HG03442 (cell line): ENCODE measurements at regions not wholly inside any gene's neighbourhood (a gene's known extent, or its start where the extent isn't known, plus 50 kb on each side); places are given as distances from the start of the nearest gene placed in this dataset.

Experiments
- ATAC-seq: cut with Tn5 transposase; IDR thresholded peaks from one replicate; pipeline ENCODE4 v1.9.1; 2021; ENCODE audit warnings: mild to moderate bottlenecking, moderate library complexity; ENCODE audit not compliant: unreplicated experiment

GRCh38 chr2:145091967-145092366 is 572.0 kb upstream of the ZEB2 start:
- no peak for ATAC-seq

DNA sequence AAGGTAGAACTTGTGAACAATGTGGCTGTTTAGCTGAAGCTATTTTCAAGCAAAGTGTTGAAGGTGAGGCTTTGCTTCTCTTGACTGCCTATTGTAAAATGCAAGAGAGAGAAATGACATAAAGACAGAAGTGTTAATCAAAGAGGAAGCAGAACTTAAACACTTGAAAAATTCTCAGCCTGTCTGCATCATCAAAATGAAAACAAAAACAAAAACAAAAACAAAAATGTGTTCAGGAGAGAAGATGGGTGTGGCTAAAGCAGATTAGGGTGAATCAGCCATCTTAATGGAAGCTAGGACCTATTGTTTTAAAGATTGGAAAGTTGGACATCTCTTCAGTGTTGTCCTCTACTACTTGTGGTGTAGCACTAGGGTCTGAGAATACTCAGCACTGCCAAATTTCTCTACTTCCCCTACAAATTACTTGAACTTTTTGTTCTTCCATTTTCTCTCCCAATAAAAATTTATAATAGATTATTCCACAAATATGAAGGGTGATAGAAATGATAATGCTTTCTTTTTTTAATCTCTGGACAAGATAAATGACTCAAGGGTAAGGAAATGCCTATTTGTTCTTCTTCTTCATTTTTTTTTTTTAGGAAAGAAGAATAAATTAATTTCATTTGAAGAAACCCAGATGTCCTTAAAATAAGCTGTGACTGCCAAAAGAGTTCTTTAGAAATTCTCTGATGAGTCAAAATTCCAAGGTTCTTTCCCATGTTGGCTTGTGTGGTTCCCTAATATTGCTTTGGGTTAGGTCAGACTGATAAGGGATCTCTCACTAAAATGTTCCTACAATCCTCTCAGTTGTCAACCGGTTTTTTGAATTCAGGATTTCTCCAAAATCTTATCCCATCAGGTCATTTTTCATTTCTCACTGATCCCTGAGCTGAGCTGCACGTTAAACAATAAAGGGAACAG is 571.2 kb upstream of the ZEB2 start:
- ATAC-seq: no peak

GRCh38 chr2:145088756-145089155 is 568.8 kb upstream of the ZEB2 start:
- ATAC-seq: no peak

- ATAC-seq: no peak
Observed at GRCh38 chr2:145086910-145087309, 567.0 kb upstream of the ZEB2 start.

- ATAC-seq: no peak
Observed at GRCh38 chr2:145085612-145086011, 565.7 kb upstream of the ZEB2 start.

DNA sequence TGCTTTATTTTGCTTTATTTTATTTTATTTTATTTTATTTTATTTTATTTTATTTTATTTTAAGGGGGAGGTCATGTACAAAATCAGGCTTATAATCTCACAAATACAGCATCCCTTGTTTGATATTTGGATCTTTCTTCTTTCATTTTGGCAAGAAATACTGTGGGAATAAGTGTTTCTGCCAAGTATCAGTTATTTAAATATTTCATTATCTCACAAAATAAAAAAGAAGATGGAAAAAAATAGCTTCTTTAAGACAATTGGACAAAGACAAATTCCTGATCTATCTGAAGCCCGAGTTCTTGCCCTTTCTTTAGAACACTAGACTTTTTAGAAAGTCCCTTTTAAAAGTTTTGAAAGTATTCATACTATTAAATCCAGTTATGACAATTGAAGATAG is 560.5 kb upstream of the ZEB2 start:
- ATAC-seq: no peak

- no peak for ATAC-seq
Observed at GRCh38 chr2:145079641-145080040, 559.7 kb upstream of the ZEB2 start.

DNA sequence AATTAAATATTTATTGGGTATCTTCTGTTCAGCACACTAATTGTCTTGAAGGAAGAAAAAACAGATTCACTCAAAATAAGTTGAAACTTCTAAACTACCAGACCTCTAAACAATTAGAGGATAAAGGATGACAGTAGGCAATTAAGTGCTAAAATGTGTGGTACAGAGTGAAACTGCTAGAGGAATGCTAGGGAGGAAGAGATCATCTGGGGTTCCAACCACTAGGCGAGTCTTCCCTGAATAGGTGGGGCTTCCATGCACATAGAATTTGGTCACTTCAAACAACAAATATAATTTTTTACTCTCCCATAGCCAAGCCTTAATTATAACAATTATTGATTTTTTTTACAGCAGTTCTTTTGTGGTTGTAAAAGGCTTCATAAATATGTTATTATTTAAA is 559.0 kb upstream of the ZEB2 start:
- no peak for ATAC-seq

DNA sequence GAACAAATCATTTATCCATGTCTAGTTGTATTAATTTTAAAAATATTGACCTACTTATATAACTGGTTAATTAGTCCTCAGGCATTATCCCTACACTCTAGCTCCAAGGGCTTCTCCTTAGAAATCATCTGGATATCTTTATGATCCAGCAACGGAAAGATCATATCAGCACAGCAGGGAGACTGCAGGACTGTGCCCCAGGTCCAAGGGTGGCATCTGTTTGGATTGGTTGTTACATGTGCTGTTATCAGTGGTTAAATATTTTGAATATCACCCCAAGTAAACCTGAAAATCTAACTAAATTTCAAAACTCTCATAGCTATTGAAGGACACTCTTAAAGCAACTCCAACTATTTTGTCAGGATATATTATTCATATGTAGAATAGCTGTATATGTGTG is 556.2 kb upstream of the ZEB2 start:
- ATAC-seq: no peak

DNA sequence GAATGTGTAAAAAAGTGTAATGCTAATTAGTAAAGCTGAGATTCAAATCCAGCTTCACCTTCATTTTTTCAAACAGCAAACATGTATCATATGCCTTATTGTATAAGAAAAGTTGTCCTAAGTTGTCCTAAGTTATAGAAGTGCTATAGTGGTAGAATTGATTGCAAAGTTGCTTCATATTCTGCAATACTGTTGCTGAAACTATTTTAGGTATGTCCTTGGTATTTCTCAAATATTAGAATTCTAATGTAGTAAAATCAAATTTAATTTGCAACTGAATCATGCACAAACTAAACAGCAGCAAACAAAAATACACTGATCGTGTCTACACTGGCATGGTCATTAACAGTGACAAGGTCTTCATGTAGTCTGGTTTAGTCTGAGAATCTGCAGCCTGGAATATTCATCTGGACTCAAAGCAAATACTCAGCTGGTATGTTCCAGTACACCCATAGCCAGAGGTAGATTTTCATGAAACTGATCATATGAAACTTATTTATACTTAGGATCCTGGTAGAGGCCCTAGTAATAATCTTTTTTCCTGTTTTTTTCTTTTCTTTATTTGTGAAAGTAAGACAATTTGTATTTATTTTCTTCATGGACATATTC is 555.6 kb upstream of the ZEB2 start:
- no peak for ATAC-seq

DNA sequence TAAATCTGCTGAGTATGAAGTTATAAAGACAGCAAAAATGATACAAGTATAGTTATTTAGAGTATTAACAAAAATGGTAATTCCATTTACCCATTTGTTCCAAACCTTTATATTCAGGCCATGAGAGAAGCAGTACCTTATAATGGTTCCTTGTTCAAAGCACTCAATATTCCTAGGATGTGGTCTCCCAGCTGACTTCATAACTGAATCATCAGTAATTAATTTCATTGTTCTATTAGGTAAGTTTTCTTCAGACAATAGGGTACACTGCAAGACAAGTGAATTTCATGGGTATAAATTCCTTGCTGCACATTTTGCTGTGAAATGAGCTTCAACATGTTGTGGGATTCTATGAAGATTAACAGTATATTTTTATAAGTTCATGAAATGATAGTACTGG is 550.8 kb upstream of the ZEB2 start:
- ATAC-seq: no peak

- ATAC-seq: no peak
Observed at GRCh38 chr2:145068509-145068908, 548.6 kb upstream of the ZEB2 start.

GRCh38 chr2:145067549-145068030 is 547.7 kb upstream of the ZEB2 start:
- ATAC-seq: no peak

GRCh38 chr2:145066856-145067548 is 547.1 kb upstream of the ZEB2 start:
- no peak for ATAC-seq

DNA sequence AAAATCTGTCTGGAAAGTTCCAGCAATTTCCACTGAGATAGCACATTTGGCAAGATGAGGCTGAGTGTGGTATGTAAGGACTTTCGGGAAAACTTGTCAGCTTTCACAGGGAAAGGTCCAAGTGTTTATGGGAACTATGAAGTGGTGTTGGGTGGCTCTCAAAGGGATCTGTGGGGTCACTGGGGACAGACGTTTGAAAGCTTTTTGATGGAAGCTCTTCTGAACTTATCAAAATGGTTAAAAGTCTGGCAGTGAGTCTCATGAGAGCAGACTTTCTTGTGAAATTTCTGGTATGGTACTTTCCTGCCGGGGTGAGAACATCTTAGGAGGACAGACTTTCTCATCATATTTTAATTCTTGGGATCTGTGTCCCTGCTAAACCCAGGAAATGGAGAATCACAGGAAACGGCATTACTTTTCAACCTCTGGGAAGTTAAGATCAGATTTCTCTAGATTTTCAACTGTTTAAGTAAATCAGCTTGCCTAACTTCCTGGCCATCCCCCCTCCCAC is 546.3 kb upstream of the ZEB2 start:
- ATAC-seq: no peak

DNA sequence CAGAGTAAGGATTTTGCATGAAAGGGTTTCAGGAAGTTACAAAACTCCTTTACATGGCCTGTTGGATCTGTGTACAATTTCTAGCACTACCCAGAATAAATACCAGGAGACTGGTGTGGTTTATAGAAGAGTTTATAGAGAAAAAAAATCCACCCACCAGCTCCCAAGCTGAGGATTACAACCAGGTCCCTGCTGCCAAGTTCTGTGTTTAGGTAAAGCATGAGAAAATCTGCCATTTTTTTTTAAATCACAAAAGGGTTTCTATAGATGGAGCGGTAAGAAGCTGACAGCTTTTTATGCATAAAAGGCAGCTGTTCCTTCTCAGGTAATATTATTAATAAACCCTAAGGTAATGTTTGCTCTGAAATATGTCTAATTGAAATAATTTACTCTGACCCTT is 545.4 kb upstream of the ZEB2 start:
- ATAC-seq: no peak

DNA sequence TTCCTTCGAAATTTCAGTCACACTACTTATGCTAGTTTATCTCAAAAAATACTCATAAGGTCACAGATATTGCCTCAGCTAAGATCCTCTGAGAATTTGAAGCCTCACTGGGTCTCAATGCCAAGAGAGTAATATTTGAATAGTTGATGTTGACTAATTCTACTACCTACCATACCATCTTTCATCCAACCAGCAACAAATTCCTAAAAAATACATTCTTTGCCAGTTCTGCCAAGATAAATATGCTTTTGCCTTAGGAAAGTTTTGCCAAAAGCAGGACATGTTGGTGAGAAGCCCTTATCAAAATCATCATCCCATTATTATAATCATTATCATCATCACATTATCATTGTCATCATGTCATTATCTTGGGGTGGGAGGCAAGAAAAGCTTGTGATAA is 544.6 kb upstream of the ZEB2 start:
- ATAC-seq: no peak

DNA sequence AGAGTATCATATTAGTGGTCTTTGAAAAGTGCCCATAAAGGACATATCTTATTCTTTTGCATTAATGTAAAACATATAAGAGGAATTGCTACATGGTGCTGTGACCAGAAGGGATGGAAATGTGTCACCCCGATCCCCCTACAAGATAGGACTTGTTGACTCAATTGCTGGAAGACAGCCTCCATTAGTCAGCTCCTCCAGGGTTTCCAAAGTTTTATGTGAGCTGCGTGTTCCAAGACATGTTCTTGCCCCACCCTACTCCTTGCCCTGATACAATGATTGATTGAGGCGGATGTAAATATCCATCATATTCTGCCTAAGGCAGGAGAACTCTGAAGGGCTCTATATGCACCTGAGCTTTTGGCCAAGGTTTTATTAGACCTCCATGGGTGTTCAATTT is 541.0 kb upstream of the ZEB2 start:
- ATAC-seq: no peak

- no peak for ATAC-seq
Observed at GRCh38 chr2:145059914-145060313, 540.0 kb upstream of the ZEB2 start.

- ATAC-seq: no peak
Observed at GRCh38 chr2:145059343-145059742, 539.4 kb upstream of the ZEB2 start.

- no peak for ATAC-seq
Observed at GRCh38 chr2:145058457-145058856, 538.5 kb upstream of the ZEB2 start.

GRCh38 chr2:145055651-145056050 is 535.7 kb upstream of the ZEB2 start:
- no peak for ATAC-seq
